ENCODE measurements at regions not wholly inside any gene's neighbourhood (a gene's known extent, or its start where the extent isn't known, plus 50 kb on each side); places are given as distances from the start of the nearest gene placed in this dataset.

DNA sequence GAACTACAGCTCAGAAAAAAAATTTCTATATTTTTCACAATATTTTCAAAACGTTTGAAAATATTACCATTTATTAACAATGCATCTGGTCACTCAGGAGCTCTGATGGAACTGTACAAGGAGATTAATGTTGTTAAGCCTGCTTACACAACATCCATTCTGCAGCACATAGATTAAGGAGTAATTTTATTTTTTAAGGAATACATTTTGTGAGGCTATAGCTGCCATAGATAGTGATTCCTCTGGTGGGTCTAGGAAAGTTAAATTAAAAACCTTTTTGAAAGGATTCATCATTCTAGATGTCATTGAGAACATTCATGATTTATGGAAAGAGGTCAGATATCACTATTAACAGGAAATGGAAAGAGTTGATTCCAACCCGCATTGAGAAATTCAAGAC is 196.9 kb downstream of the C3orf38 start:
- Mint-ChIP-seq H3K36me3 (ENCODE audit: low read depth) (no peaks in the 10 kb centered on the region), H3K4me1 (ENCODE audit: low read depth) (no peaks in the 10 kb centered on the region), H3K27ac (no peak overlapping the region), H3K27me3 (no peaks in the 10 kb centered on the region), H3K4me3 (no peak overlapping the region), H3K9me3 (no peaks in the 10 kb centered on the region)
- intact Hi-C loops (cut with micrococcal nuclease), result no loop called here
- DNase-seq (no peak), ATAC-seq (no peak)
- POLR2A ChIA-PET, result no interaction called here
- TF ChIP-seq, protein P1, sequence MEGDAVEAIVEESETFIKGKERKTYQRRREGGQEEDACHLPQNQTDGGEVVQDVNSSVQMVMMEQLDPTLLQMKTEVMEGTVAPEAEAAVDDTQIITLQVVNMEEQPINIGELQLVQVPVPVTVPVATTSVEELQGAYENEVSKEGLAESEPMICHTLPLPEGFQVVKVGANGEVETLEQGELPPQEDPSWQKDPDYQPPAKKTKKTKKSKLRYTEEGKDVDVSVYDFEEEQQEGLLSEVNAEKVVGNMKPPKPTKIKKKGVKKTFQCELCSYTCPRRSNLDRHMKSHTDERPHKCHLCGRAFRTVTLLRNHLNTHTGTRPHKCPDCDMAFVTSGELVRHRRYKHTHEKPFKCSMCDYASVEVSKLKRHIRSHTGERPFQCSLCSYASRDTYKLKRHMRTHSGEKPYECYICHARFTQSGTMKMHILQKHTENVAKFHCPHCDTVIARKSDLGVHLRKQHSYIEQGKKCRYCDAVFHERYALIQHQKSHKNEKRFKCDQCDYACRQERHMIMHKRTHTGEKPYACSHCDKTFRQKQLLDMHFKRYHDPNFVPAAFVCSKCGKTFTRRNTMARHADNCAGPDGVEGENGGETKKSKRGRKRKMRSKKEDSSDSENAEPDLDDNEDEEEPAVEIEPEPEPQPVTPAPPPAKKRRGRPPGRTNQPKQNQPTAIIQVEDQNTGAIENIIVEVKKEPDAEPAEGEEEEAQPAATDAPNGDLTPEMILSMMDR (IDR thresholded peaks at IDR 0.05), result no peak
- CTCF ChIA-PET, result no interaction called here

DNA sequence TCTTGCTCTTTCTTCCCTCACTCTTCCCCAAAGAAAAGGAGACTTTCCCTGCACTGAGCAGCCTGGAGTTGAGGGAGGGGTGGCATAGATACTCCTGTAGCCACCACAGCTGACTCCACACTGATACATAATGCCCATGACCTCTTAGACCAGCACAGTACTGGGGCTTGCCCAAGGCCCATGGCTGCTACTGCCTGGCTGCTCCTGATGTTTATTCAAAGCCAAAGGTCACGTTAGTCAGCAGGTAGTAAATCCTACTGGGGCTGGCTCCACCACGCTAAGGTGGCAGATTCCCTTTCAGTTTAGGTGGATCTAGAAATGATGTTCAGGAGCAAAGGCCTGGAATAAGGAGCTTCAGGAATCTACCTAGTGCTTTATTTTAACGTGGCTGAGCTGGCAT is 212.7 kb downstream of the C3orf38 start:
- Mint-ChIP-seq H3K27me3 (no peaks in the 10 kb centered on the region), H3K4me1 (ENCODE audit: low read depth) (no peaks in the 10 kb centered on the region), H3K27ac (no peak overlapping the region), H3K4me3 (no peak overlapping the region), H3K36me3 (ENCODE audit: low read depth) (no peaks in the 10 kb centered on the region), H3K9me3 (peaks cover 4% of the 10 kb centered on the region)
- CTCF ChIA-PET, result no interaction called here
- DNase-seq (no peak), ATAC-seq (no peak)
- TF ChIP-seq, protein P1 (IDR thresholded peaks at IDR 0.05), result no peak
- intact Hi-C loops (cut with micrococcal nuclease), result no loop called here
- POLR2A ChIA-PET, result no interaction called here

DNA sequence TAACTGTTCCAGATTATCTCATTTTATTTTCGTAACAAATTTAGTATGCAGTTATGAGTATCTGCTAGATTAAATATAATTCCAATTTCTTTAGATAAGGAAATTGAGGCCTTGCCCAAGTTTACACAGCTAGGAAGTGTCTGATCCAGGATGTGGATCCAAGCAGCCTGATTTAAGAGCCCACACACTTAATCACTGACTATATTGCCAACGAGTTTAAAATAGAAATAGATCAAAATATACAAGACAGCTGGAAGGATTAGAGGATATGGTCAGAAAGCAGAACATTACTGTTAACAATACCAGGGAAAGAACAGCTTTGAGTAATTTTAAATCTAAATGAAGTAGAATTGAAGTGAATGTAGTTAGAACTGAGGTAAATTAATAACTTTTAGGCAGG is 215.2 kb downstream of the C3orf38 start:
- ChIA-PET POLR2A (no interaction called here), CTCF (no interaction called here)
- Mint-ChIP-seq H3K27me3 (no peaks in the 10 kb centered on the region), H3K36me3 (ENCODE audit: low read depth) (no peaks in the 10 kb centered on the region), H3K9me3 (peaks cover 3% of the 10 kb centered on the region), H3K4me3 (no peak overlapping the region), H3K27ac (no peak overlapping the region), H3K4me1 (ENCODE audit: low read depth) (no peaks in the 10 kb centered on the region)
- intact Hi-C loops (cut with micrococcal nuclease), result no loop called here
- no peak for ATAC-seq
- DNase-seq, result no peak
- TF ChIP-seq, protein P1 (IDR thresholded peaks at IDR 0.05), result no peak

DNA sequence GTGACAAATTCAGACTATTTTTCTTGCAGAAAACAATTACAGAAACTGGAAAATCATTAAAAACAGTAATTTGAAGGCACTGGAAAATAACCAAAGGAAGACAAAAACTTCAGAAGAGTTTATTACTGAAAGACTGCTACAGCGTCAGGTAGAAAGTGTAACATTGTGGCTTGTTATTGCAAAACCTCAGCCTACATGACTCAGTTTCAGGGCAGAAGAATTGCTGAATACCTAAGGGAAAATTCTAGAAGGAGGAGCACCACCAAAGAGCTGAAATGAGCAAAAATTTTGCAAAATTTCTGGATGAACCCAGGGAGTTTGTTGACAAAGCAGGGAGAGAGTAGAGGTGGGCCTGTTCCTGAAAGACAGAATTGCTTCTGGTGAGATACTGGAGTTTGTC is 219.6 kb downstream of the C3orf38 start:
- no peak for ATAC-seq
- peaks cover 9% of the 10 kb centered on the region for H3K9me3 Mint-ChIP-seq

DNA sequence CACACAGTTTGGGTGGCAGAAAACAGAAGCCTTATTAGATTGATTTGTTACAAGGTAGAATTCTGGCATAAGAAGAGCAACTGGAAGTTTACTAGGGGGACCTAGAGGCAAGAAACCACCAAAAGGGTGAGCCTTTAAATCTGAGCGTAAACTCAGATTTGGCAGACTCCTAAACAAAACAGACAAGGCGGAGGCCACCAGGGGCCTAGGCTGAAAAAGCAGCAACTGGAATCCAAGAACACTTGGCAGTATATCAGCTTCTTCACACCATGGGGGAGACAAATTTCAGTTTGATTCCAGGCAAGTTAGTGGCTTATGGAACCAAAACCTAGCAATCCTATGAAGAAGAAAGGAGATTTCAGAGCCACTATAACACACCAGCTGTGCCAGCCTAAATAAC is 220.0 kb downstream of the C3orf38 start:
- no peak overlapping the region for H3K27ac Mint-ChIP-seq
- no peak overlapping the region for H3K4me3 Mint-ChIP-seq
- no peaks in the 10 kb centered on the region for H3K27me3 Mint-ChIP-seq
- ATAC-seq, result no peak
- CTCF ChIA-PET, result no interaction called here
- POLR2A ChIA-PET, result no interaction called here
- no peaks in the 10 kb centered on the region for H3K36me3 Mint-ChIP-seq (ENCODE audit: low read depth)
- DNase-seq, result no peak
- peaks cover 7% of the 10 kb centered on the region for H3K9me3 Mint-ChIP-seq
- intact Hi-C loops (cut with micrococcal nuclease), result no loop called here
- no peaks in the 10 kb centered on the region for H3K4me1 Mint-ChIP-seq (ENCODE audit: low read depth)
- TF ChIP-seq, protein P1 (IDR thresholded peaks at IDR 0.05), result no peak

More for the DNA sequence above, 219.6 kb downstream of the C3orf38 start:
- TF ChIP-seq, protein P1 (IDR thresholded peaks at IDR 0.05), result no peak
- ChIA-PET POLR2A (no interaction called here), CTCF (no interaction called here)
- no peak for DNase-seq
- no peaks in the 10 kb centered on the region for H3K4me1 Mint-ChIP-seq (ENCODE audit: low read depth)
- no peak overlapping the region for H3K4me3 Mint-ChIP-seq
- H3K27me3 Mint-ChIP-seq, result no peaks in the 10 kb centered on the region
- intact Hi-C loops (cut with micrococcal nuclease), result no loop called here
- H3K27ac Mint-ChIP-seq, result no peak overlapping the region
- H3K36me3 Mint-ChIP-seq (ENCODE audit: low read depth), result no peaks in the 10 kb centered on the region
